Adipocyte (in vitro differentiated cells): ENCODE measurements at regions not wholly inside any gene's neighbourhood (a gene's known extent, or its start where the extent isn't known, plus 50 kb on each side); places are given as distances from the start of the nearest gene placed in this dataset.
A peak's percentile ranks its signal among the peaks of the same experiment; 100 is the strongest.

Experiments used
- DNase-seq: peaks from one replicate; pipeline ENCODE4 v3.0.0-alpha.2; 2015; ENCODE audit warnings: low read depth
- H3K27me3 ChIP-seq: replicated peaks from 2 replicates; pipeline ENCODE4 v1.7.0; 2013; ENCODE audit warnings: mild to moderate bottlenecking, low read length, moderate library complexity; ENCODE audit not compliant: control insufficient read depth, insufficient read depth
- H3K36me3 ChIP-seq: 2 replicates; pipeline ENCODE4 v1.7.0; 2013; ENCODE audit warnings: low read length, mild to moderate bottlenecking, moderate library complexity; ENCODE audit not compliant: control insufficient read depth, insufficient read depth, severe bottlenecking
- H3K4me1 ChIP-seq: 2 replicates; pipeline ENCODE4 v1.7.0; 2013; ENCODE audit warnings: mild to moderate bottlenecking, low read length, moderate library complexity; ENCODE audit not compliant: control insufficient read depth, insufficient read depth
- H3K4me3 ChIP-seq: 2 replicates; pipeline ENCODE4 v1.7.0; 2013; ENCODE audit warnings: mild to moderate bottlenecking, low read length, moderate library complexity
- H3K9ac ChIP-seq: 2 replicates; pipeline ENCODE4 v1.7.0; 2013; ENCODE audit warnings: mild to moderate bottlenecking, low read length, moderate library complexity
- H3K9me3 ChIP-seq: 2 replicates; pipeline ENCODE4 v1.7.0; 2013; ENCODE audit warnings: mild to moderate bottlenecking, low read length, moderate library complexity; ENCODE audit not compliant: control insufficient read depth

GRCh38 chr7:47710201-47710935 is 128.5 kb upstream of the TNS3 start:
- no peaks in the 10 kb centered on the region for H3K4me1 ChIP-seq
- DNase-seq = peak; percentile 28
- no peak overlapping the region for H3K9ac ChIP-seq
- no peaks in the 10 kb centered on the region for H3K36me3 ChIP-seq
- H3K9me3 ChIP-seq = no peaks in the 10 kb centered on the region
- H3K4me3 ChIP-seq = no peak overlapping the region
- peaks cover 3% of the 10 kb centered on the region for H3K27me3 ChIP-seq

- Histone ChIP-seq H3K27me3 (peaks cover 10% of the 10 kb centered on the region), H3K4me1 (no peaks in the 10 kb centered on the region), H3K9ac (no peak overlapping the region), H3K9me3 (no peaks in the 10 kb centered on the region), H3K4me3 (no peak overlapping the region), H3K36me3 (no peaks in the 10 kb centered on the region)
- DNase-seq = no peak
Measured at GRCh38 chr7:47709451-47709850, 127.5 kb upstream of the TNS3 start.

DNA sequence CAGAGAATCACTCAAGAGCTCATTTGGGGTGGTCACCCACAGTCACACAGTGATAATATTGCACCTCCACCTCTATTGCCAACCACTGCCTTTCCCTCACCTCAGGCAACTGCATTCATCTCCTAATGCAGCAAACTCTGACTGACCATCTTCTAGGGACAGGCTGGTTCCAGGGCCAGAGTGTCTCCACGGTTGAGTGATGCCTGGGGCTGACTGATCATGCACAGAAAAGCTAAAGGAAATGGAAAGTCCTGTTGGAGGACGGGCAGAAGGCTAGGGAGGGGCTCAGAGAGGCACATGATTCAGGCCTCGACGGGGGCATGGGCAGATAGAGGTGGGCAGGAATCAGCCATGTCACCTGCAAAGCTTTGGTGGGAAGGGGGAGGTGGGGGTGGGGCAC is 127.1 kb upstream of the TNS3 start:
- H3K9ac ChIP-seq = no peak overlapping the region
- H3K9me3 ChIP-seq = no peaks in the 10 kb centered on the region
- DNase-seq = no peak
- peaks cover 13% of the 10 kb centered on the region for H3K27me3 ChIP-seq
- H3K36me3 ChIP-seq = no peaks in the 10 kb centered on the region
- H3K4me1 ChIP-seq = no peaks in the 10 kb centered on the region
- no peak overlapping the region for H3K4me3 ChIP-seq

DNA sequence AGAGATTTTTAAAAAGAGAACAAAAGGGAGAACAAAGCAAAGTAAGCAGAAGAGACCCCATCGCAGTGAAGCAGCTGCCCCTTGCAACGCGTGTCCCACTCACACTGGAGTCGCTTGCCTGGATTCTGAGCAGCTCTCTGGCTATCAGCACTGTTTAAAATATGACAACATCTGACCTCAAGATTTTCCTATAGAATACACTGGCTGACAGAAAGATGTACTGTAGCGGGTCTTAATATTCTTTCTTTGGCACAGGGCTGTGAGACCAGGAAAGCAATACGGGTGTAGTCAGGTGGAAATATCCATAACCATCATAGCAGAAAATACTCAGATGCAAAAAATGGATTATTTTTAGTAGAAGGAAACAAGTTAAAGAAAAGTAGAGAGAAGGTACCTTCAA is 125.7 kb upstream of the TNS3 start:
- H3K9me3 ChIP-seq = no peaks in the 10 kb centered on the region
- H3K4me3 ChIP-seq = no peak overlapping the region
- H3K27me3 ChIP-seq = peaks cover 22% of the 10 kb centered on the region
- H3K4me1 ChIP-seq = no peaks in the 10 kb centered on the region
- H3K9ac ChIP-seq = no peak overlapping the region
- no peak for DNase-seq
- no peaks in the 10 kb centered on the region for H3K36me3 ChIP-seq

GRCh38 chr7:47704936-47705335 is 123.0 kb upstream of the TNS3 start:
- DNase-seq = no peak
- no peaks in the 10 kb centered on the region for H3K4me1 ChIP-seq
- H3K9me3 ChIP-seq = no peaks in the 10 kb centered on the region
- no peak overlapping the region for H3K4me3 ChIP-seq
- H3K9ac ChIP-seq = no peak overlapping the region
- H3K36me3 ChIP-seq = no peaks in the 10 kb centered on the region
- H3K27me3 ChIP-seq = peaks cover 22% of the 10 kb centered on the region

DNA sequence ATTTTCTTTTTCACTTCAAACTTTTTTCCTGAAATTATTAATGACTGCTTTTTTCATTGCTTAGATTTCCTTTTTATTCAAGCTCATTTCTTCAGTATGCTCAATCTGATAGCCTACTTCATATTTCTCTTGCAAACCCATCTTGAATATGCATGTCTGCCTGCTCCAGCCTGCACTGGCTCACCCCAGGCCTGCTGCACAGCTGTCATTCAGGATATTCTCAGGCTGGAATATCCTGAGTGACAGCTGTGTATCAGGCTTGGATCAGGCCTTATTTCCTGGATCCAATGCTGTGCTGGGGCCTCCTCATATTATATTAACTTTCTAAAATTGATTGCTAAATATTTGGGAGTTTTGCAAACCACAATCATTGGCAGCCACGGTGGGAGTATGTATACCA is 120.2 kb upstream of the TNS3 start:
- Histone ChIP-seq H3K27me3 (peaks cover 23% of the 10 kb centered on the region), H3K36me3 (no peaks in the 10 kb centered on the region), H3K9me3 (no peaks in the 10 kb centered on the region), H3K4me1 (no peaks in the 10 kb centered on the region), H3K4me3 (no peak overlapping the region), H3K9ac (no peak overlapping the region)
- no peak for DNase-seq

GRCh38 chr7:47698386-47698785 is 116.5 kb upstream of the TNS3 start:
- no peak overlapping the region for H3K9ac ChIP-seq
- H3K4me3 ChIP-seq = no peak overlapping the region
- H3K9me3 ChIP-seq = no peaks in the 10 kb centered on the region
- no peaks in the 10 kb centered on the region for H3K36me3 ChIP-seq
- peaks cover under 1% of the 10 kb centered on the region for H3K4me1 ChIP-seq
- peaks cover 12% of the 10 kb centered on the region for H3K27me3 ChIP-seq
- no peak for DNase-seq

DNA sequence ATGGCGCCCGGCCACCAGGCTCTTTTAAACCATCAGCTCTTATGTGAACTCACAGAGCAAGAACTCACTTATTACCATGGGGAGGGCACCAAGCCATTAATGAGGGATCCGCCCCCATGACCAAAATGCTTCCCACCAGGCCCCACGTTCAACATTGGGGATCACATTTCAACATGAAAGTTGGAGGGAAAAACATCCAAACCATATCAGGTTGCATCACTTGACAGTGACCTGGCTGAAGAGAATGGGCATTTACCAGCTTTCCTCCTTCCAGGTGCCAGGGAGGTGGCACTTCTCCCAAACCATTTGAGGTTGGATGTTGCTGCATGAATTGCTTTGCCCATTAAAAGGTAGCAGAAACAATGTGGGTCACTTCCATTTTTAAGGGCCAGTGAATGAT is 115.6 kb upstream of the TNS3 start:
- H3K36me3 ChIP-seq = no peaks in the 10 kb centered on the region
- H3K9me3 ChIP-seq = no peaks in the 10 kb centered on the region
- peaks cover 8% of the 10 kb centered on the region for H3K4me1 ChIP-seq
- peaks cover 10% of the 10 kb centered on the region for H3K27me3 ChIP-seq
- no peak overlapping the region for H3K4me3 ChIP-seq
- DNase-seq = no peak
- H3K9ac ChIP-seq = no peak overlapping the region

- peaks cover 17% of the 10 kb centered on the region for H3K4me1 ChIP-seq
- no peak overlapping the region for H3K4me3 ChIP-seq
- peaks cover 10% of the 10 kb centered on the region for H3K27me3 ChIP-seq
- no peaks in the 10 kb centered on the region for H3K36me3 ChIP-seq
- no peaks in the 10 kb centered on the region for H3K9me3 ChIP-seq
- no peak for DNase-seq
- no peak overlapping the region for H3K9ac ChIP-seq
Measured at GRCh38 chr7:47696152-47696710, 114.3 kb upstream of the TNS3 start.

DNA sequence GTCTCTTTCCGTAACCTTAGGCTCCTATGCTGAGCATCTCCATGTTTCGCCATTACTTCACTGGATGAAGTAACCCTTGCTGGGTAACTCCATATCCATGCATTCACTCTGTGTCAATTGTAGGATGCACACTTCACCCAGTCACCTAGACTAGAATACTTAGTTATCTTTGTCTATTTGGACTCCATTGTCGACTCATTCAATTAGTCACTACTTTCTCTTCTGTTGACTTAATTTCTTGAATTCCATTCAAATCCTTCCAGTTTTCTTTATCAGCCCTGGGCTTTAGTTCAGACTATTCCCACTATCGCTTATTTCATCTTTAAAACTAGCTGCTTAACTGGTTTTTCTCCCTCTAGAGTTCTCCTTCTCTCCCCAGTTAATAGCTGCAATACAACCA is 111.3 kb upstream of the TNS3 start:
- H3K9ac ChIP-seq = no peak overlapping the region
- H3K4me1 ChIP-seq = peaks cover 22% of the 10 kb centered on the region
- peaks cover 10% of the 10 kb centered on the region for H3K27me3 ChIP-seq
- no peaks in the 10 kb centered on the region for H3K36me3 ChIP-seq
- H3K9me3 ChIP-seq = no peaks in the 10 kb centered on the region
- no peak overlapping the region for H3K4me3 ChIP-seq
- DNase-seq = peak; percentile 24

DNA sequence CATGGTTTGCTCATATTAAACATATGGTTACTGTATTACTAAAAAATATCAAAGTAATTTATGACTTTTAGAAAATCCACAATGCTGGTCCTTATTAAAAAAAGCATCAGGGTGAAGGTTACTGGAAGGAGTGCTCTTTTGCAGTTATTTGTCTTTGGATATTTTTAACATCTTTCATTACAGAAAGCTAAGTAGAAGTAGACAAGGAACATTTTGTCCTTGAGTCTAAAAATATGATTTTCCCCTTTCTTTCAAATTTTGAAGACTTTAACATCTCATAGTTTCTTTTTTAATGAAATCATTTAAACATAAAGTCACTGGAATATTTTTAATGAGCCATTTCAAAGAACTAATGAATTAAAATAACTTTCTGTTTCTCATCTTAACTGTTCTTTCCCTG is 110.1 kb upstream of the TNS3 start:
- Histone ChIP-seq H3K4me3 (no peak overlapping the region), H3K9me3 (no peaks in the 10 kb centered on the region), H3K4me1 (peaks cover 22% of the 10 kb centered on the region), H3K9ac (no peak overlapping the region), H3K27me3 (peaks cover 8% of the 10 kb centered on the region), H3K36me3 (no peaks in the 10 kb centered on the region)
- no peak for DNase-seq
